Tongue (tissue), 1 donor: ENCODE measurements at regions not wholly inside any gene's neighbourhood (a gene's known extent, or its start where the extent isn't known, plus 50 kb on each side); places are given as distances from the start of the nearest gene placed in this dataset.
A peak's percentile ranks its signal among the peaks of the same experiment; 100 is the strongest.

ENCODE experiments used
- DNase-seq: peaks from one replicate; pipeline ENCODE4 v3.0.0-alpha.2; 2015

DNA sequence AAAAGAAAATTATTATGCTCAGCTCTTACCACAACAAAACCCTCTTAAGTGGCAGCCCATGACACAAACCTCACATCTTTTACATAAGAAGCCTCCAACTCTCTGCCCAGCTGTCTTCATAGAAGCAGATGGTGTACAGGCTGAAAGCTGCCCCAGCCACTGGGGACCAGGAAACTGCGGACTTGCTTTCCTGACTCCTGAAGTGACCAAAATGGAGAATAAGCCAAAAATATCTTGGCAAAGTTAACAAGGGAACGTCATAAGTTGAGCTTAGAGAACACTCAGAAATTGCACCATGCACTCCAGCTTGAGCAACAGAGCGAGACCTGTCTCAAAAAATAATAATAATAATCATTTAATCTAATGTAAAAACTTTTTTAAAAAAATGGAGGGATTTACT is 160.3 kb upstream of the CDYL start:
- DNase-seq, result peak; percentile 89

DNA sequence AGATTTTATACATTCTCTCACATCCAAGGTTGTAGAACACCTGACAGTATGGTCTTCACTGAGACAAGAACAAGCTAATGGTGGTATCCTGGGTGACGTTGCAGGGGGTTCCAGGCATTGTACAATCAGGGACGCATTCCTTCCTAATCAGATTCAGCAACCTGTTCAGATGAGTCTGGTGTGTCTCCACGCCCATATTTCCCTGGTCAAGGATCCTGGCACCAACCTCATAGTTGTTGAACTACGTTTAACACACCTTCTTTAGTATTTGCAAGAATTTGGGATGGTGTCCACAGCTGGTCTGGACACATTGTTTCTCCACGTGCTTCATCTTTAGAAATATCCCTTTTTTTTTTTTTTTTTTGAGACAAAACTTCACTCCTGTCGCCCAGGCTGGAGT is 161.0 kb upstream of the CDYL start:
- no peak for DNase-seq

DNA sequence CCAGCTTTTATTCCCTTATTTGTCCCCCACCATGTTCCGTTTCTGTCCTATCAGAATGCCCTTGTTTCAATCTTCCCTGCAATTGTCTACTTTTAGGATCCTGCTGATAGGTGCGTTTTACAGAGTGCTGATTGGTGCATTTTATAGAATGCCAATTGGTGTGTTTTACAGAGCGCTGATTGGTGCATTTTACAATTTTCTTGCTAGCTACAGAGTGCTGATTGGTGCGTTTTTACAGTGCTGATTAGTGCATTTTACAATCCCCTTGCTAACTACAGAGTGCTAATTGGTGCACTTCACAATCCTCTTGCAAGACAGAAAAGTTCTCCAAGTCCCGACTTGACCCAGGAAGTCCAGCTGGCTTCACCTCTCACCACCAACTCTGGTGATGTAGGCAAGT is 161.6 kb upstream of the CDYL start:
- no peak for DNase-seq

DNA sequence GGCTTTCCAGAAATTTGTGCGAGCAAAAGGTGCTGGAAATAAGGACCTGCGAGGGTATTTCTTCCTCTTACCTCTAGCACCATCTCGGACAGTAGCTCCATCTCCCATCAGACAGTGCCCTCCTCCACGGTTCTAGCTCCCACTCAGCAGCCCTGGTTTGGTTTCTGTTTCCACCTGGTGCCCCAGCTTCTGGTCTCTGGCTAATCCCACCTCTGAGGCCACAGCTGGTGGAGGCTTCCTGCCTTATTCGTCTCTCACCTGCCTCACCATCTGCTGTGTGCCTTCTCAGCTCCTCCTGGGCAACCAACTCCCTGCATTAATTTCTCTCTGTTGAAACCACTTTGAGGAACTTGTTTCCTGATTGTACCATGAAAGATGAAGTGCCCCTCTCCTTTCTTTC is 162.4 kb upstream of the CDYL start:
- no peak for DNase-seq

DNA sequence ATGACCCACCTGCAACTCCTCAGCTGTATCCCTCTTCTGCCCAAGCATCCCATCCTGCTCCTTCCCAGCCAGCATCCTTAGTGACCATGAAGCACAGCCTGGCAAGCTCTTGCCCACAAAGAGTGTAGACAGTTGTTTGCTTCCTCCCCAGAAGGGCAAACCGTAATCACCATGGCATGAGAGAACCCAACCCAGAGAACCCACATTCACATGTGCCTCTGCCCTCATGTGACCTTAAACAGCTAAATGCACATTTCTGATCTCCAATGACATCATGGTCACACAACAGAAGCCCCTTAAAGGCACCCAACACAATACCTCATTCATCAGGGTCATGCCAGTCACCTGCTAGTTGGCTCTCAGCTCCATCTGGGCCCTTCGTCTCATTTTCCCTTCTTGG is 162.8 kb upstream of the CDYL start:
- DNase-seq, result no peak

DNA sequence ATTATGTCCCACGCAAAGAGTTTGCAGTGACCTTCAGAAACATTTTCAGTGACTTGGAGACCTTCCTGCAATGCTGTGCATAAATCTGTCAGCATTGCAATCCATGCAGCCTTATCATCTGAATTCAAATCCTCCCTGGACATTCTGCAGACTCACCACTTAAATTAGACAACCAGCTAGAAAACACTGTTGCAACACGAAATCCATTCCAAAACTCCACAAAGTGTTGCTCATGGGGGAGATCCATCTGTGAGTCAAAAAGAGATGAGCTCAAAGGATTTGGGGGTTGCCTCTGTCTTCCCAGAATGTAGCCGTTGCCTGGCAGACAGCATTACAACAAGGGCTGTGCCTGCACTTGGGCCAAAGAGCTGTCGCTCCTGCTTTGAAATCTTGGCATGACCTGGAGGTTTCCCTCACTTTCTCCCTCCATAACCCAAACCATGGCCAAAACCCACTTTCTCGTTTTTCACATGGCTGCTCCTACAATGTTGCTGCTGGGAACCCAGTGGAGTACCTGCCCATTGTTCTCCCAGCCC is 163.5 kb upstream of the CDYL start:
- peak; percentile 44 for DNase-seq

DNA sequence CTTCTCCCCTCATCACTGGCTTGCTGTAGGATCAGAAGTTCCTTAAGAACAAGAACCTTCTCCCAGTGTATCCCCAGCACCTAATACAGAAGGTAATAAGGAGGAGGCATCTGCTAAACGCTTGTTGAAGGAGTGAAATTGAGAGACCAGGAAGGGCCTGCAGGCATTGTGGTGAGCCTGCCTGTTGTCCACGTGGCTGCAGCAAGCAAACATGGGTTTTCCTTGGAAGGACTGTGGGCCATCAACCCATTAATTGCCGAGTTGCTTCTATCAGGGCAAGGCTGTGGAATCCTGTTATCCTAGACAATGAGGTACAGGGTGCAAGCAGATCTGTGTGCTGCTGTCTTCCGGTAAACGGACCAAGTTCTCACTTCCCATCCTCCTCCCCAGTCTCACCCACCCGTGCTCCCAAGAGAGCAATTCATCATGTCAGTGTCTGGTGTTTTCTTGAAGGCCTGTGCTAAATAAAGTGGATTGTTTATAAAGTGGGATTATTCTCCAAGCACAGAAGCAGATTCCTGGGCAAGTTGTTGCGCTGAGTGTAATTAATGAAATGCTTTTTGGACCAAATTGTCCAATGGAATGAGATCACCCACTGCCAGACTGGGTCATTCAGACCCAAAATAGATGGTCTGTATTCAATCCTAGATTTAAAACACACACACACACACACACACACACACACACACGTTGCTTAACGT is 164.6 kb upstream of the CDYL start:
- DNase-seq, result peak; percentile 38

DNA sequence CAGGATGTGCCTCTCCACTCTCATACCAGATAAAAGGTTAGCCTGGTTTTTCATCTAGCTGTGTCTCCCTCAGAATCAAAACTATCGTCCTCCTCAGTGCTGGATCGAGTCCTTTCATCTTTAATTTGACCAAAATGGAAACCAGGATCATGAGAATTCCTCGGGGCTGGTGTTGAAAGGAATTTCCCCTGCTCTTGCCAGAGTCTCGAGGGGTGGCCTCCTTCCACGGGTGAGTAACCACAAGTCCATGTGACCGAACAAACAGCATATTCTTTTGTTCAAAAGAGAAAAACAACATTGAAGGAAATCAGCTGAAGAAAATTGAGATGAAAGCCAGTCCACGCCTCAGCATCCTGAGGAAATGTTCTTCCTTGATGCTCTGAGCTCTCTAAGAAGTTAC is 165.9 kb upstream of the CDYL start:
- DNase-seq, result no peak

DNA sequence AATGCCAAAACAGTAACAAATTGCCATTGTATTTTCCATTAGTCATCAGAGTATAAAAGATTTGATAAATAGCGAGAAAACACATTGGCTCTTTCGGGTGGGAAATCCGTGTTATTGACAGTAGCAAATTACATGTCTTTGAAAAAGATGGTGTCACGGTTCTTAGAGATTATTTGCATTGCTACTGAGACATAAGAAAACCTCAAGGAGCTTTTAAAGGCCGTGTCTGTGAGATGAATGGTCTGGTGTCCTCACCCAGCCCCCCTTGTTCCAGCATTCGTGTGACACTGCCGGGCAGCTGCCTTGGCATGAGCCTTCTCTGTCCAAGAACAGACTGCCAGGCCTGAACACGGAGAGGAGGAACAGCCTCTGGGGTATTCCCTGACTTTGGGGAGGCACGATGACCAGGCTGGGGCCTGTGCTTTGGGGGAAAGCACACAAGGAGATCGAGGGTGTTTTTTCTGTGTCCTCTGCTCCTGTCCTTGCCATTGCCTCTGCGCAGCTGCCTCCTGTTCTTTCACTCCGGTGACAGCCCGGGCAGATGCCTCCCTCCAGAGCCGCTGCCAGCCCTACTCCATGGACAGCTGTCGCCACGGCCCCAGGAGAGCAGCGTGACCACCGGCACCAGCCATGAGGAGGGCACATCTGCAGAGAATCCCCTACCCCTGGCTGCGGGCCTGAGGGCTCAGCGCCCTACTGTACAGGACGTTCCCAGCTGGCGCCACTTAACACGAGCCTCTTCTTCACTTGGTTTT is 167.7 kb upstream of the CDYL start:
- peak; percentile 95 for DNase-seq

DNA sequence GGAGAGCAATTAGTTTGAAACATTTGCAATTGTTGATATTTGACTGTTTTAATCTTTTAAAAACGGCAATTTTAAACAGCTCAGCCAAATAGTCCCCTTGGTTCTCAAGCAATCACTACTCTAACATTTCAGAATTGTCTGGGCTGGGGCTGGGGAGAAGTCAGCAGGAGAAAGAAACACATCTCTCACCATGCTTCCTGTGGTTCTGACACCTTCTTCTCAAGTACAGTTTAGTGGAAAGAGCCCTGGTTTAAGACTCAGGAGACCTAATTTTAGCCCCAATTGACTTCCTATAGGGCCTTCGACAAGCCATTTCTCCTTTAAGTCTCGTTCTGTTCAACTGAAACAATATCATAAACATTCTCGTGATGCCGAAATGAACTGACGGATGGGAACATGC is 168.4 kb upstream of the CDYL start:
- DNase-seq, result peak; percentile 55

DNA sequence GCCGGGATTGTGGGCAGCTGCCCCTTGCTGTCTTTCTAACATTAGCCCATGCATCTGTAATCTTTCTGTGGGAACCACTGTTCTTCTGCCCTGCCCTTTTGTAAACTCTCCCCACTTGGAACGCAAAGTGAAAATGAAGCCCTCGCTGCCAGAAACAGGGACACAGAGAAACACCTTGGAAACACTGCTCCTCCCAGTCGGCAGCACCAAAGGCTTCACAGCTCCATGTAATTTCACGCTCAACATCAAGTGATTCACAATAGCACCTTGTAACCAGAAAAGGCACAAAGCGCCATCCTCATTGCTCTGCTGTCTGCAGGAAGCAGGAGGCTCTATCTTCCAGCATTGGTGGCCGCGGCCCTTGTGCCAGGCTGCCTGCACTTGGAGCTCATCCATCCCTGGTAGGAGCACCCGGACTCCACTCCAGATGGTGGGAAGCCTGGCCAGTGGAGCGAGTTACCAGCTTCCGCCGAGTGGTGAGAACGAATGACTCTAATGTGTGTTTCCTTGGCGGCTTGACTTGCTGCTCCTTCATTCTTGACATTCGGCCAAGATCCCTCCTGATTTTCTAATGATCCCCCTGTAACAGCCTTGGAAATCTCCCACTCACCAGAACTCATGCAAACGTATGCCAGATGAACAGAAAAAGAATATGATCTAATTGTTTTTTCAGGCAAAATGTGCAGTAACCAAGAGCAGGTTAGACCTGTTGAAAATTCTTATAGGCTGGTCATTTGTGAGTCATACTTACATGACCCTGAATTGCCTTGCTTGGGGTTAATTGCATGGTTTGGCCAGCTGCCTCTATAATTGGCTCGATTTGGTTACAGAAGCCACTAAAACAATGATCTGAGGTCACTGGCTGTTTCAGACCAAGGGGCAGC is 169.1 kb upstream of the CDYL start:
- DNase-seq, result peak; percentile 91

DNA sequence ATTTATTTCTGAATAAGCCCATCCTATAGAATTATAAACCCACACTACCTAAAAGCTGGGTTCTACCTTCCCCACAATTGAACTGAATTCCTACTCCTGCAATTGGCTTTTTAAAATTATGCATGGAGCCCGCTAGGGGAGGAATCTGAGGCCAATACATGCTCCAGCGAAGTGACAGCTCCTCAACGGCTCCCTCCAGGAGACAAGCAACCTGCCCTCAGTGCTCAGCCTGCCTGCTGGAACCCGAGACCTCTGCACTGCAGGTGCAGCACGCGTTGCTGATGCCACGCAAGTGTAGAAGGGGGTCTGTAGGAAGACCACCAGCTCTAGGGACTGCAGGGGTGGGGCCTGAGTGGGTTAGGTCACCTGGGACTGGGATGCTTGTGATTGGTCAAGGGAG is 170.2 kb upstream of the CDYL start:
- no peak for DNase-seq

DNA sequence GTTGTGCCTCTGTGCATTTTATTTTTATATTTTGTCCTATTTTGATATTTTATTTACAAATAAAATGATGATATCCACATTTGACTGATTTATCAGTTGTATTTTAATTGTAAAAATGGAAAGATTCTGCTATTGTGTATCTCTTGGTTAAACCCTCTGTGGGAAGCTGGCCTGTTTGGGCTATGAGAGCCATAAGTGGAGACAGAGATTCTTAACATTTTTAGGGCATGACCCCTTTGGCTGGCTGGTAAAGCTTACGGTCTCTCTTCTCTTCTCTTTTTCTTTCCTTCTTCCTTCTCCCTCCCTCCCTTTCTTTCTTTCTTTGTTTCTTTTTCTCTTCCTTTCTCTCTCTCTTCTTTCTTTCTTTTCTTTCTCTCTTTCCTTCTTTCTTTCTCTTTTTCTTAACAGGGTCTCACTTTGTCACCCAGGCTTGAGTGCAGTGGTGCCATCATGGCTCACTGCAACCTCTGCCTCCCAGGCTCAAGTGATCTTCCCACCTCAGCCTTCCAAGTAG is 172.3 kb upstream of the CDYL start:
- DNase-seq, result no peak

DNA sequence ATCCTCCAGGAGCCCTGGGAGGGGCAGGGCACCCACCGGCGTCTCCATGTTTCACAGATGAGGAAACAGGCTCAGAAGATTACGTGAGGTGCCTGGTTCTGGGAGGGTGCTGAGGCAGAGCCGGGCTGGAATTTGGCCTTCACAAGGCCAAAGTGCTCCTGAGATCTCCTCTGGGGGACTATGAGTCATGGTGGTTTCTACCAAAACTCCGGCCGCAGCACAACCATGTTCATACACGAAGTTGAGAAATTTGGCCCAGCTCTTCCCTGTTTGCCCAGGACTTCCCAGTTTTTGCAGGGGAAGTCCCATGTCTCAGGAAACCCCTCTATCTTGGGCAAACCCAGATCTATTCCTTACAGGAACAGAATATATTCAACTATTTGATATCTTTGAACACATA is 172.9 kb upstream of the CDYL start:
- DNase-seq, result no peak

DNA sequence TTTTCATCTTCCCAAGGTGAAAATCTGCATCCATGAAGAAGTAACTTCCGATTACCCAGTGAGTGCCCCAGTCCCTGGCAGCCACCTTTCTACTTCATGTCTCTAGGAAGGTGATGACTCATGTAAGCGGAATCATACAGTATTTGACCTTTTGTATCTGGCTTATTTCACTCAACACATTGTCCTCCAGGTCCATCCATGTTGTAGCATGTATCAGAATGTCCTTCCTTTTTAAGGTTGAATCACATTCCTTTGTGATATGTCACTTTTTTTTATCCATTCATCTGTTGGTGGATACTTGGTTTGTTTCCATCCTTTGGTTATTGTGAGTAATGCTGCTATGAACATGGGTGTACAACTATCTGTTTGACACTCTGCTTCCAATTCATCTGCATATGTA is 176.3 kb upstream of the CDYL start:
- no peak for DNase-seq

DNA sequence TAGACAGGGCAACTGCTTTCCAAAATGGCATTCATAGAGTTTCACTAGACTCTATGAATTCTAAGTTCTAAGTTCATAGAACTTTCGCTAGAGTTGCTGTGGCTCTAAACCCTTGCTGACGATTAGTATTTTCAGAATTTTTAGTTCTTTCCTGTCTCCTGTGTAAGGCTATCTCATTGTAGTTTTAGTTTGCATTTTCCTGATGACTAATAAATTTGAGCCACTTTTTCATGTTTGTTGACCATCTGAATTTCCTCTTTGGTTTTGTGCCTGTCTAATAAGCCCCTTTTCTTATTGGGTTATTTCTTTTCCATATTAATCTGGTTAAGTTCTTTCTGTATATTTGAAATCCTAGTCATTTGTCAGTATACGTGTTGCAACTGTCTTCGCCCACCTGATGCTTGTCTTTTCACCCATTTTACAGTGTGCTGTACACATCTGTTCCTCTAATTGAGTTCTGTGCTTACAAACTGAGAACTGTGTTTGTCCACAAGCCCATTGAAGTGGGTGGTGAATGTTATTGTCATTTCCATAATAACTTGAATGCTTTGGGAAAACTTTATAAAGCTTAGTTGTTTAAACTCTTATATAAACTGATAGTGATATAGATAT is 177.7 kb upstream of the CDYL start:
- DNase-seq, result no peak

DNA sequence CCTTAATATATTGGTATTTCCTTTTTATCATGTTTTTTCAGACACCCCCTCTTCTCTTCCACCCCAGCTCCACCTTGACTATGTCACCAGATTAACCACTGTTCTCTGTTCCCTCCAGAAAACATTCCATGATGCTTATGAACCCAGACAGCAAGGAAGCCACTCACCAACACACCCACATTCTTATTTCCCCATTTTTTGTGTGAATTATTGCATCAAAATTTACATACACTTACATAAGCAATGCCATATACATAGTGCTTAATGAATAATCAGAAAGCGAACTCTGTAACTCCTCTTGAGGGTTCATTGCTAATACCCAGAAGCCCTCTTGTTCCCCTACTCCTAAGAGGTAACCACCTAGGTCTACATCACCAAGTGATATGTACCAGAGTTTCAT is 182.3 kb upstream of the CDYL start:
- no peak for DNase-seq

DNA sequence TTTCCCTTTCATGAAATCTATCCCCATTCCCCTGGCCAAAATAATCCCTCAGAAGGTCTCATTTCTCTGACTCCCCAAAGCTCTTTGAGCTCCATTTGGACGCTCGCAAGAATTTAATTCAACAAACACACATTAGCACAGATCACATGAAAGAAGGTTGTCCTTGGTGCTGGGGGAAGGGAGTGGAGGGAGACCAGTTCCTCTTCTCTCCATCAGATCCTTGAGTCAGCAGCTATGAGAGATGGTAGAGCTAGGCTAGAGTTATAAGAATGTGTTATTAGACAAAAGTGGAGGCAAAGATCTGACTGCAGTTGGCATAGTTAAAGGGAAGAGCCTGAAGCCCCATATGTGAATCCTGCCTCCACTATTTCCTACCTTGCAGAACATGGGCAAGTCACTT is 184.2 kb upstream of the CDYL start:
- no peak for DNase-seq

DNA sequence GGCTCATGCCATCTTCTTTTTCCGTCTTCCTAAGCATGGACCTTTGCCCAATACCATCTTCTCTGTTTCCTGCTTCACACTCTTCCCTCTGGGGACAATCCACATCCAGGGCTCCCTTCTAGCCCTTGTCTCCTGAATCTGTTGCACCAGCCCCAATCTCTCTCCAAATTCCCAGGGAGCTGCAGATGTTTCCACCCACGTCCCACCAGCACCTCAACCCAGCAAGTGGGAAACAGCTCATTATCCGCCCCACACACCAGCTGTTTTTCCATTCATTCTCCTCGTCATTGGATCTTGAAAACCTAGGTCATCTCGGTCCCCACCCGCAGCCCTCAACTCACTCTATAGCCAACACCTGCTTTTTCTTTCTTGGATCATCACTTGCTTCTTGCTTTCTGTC is 185.0 kb upstream of the CDYL start:
- no peak for DNase-seq

DNA sequence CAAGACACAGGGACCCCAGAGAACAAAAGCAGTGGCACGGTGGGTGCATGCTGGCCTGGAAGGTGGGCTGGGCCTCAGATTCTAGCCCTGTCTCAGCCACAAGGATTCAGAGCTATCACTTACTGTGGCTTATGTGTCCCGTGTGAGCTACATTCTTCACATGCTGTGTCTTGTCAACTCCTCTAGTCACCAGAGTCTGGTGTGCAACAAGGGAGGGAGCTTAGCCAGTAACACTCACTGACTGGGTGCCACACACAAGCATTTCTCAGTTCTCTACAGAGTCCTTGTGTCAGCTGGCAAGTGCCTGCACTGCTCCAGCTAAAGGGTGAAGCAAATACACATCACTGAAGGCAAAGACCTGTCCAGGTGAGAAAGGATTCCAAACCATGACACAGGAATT is 186.9 kb upstream of the CDYL start:
- no peak for DNase-seq

DNA sequence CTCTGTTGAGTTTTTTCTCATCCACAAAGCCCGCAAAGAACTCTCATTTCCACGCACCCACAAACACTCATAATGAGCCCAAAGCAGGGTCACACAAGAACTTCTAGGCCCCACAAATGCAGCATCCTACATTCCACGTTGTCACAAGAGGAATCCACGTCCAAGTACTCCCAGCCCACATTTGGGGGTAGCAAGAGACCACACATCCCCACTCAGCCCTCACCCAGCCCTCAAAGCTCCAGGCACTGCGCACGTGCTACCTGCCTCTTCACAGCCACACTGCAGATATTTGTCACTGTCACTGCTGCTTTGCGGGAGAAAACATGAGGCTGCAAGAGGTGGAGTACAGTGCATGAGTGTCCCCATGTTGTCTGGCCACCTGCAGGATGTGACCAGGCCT is 187.6 kb upstream of the CDYL start:
- DNase-seq, result no peak

DNA sequence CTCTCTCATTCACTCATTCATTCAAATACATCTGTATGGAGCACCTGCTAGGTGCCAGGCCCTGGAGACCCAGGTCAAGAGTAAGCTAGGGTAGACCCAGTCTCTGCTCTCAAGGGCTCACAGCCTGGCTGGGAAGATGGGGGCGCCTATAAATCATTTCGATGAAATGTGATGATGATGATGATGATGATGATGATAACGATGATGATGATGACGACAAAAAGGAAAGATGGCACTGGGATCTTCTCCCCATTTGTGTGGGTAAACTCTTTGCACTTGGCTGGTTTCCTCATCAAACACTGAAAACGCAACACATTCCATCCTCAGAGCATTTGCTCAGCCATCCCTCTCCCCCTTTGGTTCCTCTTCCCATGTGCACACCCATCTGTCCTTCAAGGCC is 188.0 kb upstream of the CDYL start:
- no peak for DNase-seq
